GF-D8 (cell line): ENCODE measurements at regions not wholly inside any gene's neighbourhood (a gene's known extent, or its start where the extent isn't known, plus 50 kb on each side); places are given as distances from the start of the nearest gene placed in this dataset.
A peak's percentile ranks its signal among the peaks of the same experiment; 100 is the strongest.
"Not testable (repeated sequence)": the region's sequence is repeated elsewhere in the genome, so short reads cannot be mapped to it uniquely, and the experiment has no call there.

ENCODE experiments used
- DNase-seq: peaks from one replicate; lab custom pipeline; 2025; lab: John Stamatoyannopoulos, UW

DNA sequence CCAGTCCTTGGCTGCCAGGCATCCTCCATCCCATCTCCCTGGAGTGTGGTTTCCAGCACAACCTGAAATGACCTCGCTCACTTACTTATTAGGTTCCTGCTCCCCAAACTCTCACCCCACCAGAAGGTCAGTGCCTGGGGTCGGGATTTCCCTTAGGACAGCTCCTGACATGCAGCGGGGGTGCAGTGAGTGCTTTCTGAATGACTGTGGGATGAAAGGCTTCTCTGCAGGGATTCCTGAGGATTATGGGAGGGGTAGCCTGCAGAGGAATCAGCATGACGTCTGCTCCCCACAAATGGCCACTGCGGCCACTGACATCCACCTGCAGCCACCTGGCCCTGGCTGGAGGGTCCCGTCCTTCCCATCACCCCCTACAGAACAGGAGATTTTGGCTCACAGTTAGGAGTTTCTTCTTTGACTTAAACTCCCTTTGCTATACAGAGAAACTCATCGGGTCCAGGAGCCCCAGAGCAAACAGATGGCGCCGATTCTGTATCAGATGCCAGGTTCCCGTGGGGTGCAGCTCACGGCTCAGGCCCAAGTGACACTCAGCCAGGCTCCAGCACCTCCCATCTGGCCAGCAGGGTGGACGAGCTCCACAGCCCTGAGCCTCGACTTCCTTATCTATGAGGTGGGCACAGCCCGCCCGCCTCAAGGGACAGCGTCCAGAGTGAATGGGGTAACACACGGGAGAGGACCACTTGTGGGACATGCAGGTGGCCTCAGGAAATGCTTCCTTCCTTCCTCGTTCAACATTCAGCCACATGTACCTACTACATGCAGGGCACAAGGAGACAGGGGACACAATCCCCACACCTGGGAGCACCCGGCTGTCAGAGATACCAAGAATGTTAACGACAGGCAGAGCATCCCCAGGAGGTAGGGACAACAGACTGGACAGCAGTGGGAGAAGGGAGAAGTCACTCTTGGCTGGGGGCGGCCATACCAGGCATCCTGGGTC is 69.8 kb downstream of the RMI2 start:
- no peak for DNase-seq

DNA sequence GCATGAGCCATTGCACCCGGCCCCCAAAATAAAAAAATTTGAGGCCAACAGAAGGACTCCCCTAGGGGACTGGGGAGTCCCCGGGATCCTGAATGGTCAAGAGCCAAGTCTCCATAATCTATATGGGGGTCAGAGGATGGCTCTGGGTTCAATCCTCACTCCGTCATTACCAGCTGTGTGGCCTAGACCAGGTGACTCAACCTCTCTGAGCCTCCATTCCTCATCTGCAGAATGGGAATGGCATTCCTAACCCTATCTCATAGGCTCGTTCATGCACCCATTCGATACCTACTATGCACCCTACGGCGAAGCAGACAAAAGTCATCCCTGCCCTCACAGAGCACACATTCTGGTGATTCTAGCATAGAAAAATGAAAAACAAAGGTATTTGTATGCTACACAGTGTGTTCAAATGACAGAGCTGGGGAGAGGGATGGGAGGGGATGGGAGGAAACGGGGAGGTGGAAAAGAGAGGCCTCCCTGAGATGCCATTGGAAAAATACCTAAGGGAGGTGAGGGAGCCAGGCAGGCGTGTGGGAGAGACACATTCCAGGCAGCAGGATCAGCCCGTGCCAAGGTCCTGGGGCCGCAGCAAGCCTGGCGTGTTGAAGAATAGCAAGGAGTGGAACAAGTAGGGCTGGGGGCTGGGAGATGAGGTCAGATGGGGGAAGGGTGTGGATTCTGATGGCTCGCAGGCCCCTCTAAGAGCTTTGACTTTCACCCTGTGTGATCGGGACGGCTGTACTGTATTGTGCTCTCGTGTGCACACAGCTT is 71.2 kb downstream of the RMI2 start:
- no peak for DNase-seq

DNA sequence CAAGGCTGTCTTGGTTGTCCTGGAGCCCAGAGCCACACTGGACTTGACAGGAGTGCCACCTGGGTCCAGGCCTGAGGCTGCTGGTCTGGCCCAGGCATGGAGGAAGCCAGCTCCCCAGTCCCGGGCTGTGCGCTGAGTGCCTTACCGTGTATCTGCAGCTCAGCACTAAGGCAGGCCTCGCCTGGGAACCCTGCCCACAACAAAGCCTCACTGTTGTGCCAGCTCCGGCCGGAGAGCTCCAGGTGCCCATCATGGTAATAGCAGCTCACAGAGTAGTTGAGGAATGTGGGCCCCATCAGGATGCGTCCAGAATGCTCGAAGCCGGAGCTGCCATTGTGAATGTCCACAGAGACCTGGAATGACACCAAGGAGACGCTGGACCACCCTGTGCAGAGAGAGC is 72.2 kb downstream of the RMI2 start:
- DNase-seq: no peak

DNA sequence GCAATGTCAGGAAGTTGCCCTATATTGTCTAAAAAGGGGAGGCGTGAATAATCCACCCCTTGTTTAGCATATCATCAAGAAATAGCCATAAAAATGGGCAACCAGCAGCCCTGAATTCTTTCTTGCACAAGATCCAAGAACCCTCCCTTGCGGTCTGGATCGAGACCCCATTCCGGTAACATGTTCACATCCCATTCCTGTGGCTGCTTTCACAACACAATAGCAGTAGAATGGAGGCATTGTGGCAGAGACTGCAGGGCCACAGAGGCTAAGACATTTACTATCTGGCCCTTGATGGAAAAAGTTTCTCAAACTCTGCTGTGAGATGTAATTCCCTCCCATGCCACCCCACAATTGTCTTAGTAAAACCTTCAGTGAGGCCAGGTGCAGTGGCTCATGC is 73.2 kb downstream of the RMI2 start:
- peak; percentile 73 for DNase-seq

DNA sequence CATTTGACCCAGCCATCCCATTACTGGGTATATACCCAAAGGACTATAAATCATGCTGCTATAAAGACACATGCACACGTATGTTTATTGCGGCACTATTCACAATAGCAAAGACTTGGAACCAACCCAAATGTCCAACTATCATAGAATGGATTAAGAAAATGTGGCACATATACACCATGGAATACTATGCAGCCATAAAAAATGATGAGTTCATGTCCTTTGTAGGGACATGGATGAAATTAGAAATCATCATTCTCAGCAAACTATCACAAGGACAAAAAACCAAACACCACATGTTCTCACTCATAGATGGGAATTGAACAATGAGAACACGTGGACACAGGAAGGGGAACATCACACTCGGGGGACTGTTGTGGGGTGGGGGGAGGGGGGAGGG is 74.8 kb downstream of the RMI2 start:
- DNase-seq: not testable (repeated sequence)

DNA sequence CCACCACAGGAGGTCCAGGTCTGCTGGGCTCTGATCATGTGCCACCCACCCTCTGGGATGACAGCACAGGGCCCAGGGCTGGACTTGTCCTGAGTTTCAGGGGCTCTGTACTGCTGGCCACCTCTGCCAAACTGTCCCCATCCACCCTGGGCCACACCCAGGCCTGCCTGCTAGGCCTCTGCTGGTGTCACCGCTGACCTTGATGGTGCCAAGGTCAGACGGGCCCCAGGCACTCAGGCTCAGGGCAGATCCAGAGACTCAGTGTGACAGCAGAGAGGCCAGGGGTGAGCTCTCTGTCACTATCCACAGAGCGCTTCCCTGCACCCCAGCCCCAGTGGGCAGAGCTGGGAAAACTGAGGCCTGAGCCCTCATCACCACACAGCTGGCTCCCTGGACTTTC is 75.6 kb downstream of the RMI2 start:
- DNase-seq: no peak

DNA sequence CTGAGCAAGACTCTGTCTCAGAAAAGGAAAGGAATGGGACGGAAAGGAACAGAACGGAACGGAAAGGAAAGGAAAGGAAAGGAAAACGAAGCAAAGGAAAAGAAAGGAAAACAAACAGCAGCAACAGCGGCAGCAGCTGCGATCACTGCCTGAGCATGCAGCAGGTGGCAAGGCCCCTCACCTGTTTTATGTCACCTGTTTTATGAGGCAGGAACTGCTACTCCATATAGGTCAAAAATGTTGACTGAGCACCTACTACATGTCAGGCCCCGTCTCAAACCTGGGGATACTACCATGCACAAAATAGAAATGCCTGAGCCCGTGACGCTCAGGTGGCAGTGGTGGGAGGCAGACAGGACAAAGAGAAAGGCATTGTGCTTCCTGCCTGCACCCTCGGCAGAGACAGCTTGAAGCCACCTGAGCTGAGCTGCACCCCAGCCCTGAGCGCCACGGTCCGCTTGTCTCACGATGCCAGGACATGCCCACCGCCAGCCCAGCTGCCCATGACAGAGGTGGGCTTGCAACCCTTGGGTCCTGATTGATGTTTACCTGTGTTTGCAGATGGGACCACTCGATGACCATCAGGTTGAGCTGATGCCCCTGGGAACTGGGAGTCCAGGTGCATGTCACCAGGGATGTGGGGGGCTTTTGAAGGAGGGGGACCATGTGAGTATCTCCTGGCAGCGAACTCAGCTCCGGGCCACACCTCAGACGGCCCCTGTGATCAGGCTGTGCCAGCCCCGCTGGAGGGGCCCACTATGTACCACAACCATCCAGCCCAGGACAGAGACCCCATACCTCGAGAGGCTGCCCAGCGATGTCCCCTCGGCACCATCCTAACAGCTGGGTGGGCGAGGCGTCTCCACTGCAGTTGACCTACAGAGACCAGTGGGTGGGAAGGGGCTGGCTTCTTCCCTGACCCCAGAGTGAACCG is 77.4 kb downstream of the RMI2 start:
- no peak for DNase-seq

DNA sequence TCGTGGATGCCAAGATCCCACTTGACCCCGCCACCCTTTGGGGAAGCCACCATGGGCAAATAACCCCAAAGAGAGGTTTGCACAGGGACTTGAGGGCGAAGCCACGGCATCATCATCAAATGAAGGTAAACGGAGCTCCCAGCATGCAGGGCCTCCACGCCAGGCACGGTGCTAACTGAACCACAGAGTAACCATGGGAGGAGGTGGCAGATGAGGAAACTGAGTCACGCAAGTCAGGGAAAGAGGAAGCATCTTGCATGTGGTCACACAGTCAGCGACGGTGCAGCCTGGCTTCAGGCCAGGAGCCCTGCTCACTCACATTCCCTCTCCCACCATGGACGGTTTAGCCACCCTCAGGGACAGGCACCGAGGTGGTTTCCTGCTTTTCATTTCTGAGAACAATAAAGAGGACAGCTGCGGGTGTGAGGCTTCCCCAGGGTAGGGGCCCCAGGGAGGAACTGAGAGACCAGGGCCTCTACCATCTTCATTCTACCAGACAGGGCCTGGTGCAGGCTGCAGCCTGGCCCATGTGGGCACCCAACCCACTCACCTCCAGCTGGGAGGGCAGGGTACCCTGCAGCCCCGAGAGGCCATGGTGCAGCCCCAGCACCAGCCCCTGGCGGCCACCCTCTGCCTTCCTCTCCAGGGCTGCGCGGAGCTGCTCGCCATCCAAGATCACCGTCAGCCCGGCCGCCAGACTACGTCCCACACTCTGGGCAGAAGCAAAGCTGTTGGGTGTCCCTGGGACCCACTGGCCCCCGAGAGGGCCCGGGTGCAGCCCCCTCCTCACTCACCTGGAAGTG is 78.3 kb downstream of the RMI2 start:
- peak; percentile 90 for DNase-seq

DNA sequence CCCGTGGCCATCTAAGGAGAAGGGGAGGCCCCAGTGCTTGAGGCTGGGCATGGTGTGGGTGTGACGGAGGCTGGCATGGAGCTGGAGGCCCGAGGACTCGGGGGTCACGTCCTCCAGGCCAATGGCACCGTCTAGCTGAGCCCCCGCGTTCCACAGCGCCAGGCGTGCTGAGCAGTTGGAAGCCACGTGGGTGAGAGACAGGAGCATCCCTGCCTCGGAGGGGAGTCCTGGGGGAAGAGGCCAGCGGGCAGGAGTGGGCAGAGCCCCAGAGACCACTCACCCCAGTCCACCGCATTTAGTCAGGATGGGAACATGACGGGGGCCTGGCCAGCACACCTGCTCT is 78.8 kb downstream of the RMI2 start:
- no peak for DNase-seq

DNA sequence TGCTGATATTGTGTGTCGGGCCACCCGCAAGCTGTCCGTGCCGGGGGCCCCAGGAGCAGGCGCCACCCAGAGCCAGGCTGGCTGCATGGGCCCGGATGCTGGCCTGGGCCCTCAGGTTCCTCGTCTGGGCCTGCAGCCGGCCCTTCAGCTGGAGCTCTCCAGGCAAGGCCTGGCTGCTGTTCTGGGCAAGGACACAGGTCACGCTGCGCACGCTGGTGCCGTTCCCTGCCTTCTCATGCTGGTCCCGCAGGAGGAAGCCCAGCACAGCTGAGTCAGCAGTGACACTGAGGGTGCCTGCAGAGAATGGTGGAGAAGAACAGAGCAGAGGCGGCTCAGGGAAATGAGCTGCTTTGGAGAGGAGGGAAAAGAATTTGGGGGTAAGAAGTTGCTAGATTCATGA is 79.9 kb downstream of the RMI2 start:
- DNase-seq: no peak

DNA sequence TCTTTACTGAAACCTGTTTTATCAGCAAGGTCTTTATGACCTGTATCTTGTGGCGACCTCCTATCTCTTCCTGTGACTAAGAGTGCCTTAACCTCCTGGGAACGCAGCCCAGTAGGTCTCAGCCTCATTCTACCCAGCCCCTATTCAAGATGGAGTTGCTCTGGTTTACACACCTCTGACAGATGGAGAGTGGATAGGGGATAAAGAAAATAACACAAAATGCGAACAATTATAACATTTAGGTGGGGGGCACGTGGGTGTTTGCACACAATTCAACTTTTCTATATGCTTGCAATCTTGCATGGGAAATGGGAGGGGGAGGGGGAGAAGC is 83.3 kb downstream of the RMI2 start:
- no peak for DNase-seq

DNA sequence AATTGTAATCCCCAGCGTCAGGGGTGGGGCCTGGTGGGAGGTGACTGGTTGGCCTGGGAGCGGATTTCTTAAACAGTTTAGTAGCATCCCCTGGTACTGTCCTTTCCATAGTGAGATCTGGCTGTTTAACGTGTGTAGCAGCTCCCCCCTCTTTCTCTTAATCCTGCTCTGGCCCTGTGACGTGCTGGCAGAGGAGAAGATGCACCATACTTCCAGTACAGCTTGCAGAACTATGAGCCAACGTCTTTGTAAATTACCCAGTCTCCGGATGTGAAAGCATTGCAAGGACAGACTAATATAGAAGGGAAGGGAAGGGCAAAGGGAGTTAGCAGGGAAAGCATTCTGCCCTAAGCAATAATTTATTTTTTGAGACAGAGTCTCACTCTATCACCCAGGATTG is 83.9 kb downstream of the RMI2 start:
- no peak for DNase-seq

DNA sequence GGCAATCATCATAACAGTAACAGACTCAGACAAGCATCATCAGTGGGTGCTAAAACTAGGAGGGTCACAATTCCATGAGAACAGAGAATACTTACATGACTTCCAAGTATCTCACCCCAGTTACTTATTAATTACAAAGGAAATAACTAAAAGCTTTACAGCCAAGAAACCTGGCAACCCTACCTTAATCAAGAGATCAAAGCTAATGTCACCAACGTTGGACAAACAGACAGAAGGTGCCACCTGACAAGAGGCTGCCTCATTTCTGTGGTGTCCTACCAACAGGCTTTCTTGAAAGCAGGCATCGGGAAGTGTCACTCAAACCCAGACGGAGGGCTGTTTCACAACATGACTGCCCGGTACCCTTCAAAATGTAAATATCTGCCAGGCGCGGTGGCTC is 84.6 kb downstream of the RMI2 start:
- DNase-seq: no peak

DNA sequence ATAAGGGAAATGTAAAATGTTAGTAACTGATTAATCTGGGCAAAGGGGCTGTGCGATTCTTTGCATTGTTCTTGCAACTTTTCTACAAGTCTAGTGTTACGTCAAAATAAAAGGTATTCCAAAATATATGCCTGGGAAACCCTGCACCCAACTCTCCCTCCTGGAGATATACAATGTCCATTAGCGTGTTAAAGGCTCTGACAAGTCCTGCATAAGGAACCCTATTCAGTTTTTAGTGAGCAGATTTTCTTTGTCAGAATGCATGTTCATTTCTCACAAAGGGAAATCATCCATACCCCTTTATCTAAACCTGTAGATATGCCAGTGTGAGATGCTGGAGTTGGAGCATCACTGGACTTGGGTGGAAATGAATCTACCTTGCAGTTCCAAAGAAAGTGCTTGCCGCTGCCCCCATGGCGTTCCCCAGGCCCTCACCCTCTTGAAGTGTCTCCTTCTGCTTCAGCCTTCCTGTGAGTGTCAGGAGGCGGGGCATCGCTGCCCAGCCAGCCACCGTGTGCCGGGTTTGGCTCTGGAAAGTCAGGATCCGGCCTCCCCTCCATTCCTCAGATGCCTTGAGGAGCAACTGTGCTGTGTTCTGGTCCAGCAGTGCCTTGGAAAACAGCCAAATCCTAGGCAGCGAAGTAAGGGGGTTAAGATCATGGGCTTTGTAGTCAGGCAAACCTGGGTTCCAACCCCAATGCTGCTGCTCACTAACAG is 85.5 kb downstream of the RMI2 start:
- no peak for DNase-seq

DNA sequence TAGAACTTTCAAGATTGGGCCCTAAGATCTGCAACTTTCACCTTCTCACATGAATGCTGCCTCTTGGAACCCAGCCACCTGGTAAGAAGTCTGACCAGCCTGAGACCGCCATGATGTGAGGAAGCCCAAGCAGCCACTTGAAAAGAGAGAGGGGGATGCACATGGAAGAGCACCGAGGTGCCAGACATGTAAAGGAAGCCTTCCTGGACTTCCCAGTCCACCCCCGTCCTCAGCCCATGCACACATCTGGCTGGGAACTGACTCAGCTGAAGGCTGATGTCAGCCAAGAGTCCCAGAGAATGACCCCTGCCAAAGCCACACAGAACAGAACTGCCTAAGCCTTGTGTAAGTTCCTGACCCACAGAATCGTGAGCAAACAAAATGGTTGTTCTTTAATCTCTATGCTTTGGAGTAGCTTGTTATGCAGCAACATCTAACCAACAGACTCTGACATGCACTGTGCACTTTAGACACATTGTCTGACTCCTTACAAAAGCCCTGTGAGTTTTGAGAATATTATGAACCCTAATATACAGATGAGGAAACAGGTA is 86.7 kb downstream of the RMI2 start:
- DNase-seq: no peak

DNA sequence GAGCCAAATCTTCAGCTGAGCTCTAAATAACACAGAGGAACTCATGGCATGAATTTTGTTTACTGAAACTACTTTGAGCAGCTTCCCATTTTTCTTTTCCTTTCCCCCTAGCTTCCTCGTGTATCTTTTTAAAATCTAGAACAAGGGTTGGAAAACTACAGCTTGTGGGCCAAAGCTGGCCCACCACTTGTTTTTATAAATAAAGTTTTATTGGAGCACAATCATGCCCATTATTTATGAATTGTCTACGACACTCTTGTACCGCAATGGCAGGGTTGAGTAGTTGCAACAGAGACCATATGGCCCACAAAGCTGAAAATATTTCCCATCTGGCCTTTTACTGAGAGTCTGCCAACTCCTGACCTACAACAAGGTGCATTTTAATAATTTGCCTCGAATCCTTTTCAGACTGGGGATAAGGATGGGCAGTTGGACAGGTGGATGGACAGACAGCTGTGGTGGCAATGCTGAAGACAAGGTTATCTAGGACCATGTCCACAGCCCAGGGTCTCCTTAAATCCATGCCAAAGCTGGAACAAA is 87.7 kb downstream of the RMI2 start:
- no peak for DNase-seq

DNA sequence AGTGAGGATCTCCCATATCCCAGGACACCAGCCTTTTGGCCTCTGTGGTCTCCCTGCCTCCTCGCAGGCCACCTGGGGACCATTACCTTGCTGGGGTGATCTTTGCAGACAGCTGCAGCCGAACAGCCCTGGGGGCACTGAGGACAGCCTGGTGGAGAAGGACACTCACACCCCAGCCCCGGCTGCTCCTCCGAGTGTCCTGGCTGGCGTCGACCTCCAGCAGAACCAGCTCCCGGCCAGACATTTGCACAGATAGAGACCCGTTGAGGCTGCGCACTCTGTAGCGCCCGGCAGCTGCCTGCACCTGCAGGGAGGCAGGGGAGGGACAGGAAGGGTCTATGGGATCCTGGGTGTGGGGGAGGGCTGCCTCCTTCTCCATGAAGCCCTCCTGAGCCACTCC is 90.3 kb downstream of the RMI2 start:
- no peak for DNase-seq

DNA sequence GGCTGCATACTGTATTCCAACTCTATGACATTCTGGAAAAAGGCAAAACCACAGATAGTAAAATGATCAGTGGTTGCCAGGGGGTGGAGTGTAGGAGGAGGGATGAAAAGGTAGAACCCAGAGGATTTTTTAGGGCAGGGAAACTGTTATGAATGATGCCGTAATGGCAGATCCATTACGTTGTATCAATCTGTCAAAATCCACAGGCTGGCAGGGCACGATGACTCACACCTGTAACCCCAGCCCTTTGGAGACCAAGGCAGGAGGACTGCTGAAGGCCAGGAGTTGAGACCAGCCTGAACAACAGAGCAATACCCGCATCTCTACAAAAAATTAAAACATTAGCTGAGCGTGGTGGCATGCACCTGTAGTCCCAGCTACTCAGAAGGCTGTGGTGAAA is 91.8 kb downstream of the RMI2 start:
- no peak for DNase-seq

DNA sequence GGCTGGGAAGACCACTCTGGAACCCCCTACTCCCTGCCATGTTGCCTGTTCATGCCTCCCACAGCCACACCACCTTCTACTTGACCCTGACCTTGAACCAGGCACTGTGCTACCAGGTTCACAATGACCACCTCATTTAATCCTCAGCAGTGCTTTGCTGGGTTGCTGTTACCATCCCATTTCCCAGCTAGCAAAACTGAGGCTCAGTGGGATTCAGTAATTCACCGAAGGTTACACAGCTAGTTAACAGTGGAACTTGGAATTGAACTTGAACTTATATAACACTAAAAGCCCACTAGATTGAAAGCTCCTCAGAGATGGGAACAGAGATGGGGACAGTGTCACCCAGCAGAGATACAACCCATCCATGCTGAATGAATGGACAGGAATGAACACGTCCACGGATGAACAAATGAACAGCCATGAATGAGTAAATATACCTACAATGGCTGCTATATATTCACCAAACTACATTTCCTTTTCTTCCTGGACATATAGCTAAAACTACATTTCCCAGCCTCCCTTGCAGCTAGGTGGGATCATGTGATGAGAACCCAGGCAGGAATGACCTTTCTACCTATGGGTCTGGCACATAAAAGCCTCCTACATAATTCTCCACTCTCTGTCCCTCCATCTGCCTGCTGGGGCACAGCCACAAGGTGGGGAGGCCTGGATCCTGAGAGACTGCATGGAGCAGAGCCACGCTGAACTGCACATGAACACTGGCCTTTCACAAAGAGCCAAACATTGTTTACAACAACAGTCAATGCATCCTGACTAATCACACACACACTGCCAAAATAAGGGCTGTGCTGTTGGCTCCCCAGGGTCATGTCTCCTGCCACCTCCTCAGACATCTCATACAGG is 94.8 kb downstream of the RMI2 start:
- no peak for DNase-seq
